HFFc6 (cell line): ENCODE measurements at regions not wholly inside any gene's neighbourhood (a gene's known extent, or its start where the extent isn't known, plus 50 kb on each side); places are given as distances from the start of the nearest gene placed in this dataset.

Source experiments
- DNase-seq: peaks from one replicate; pipeline ENCODE4 v3.0.0-alpha.2; 2018
- H3K27ac Mint-ChIP-seq: 2 replicates; pipeline ENCODE4 v1.8.0; 2020; ENCODE audit warnings: mild to moderate bottlenecking, mixed read lengths
- H3K27me3 Mint-ChIP-seq: 2 replicates; pipeline ENCODE4 v1.8.0; 2021; ENCODE audit warnings: mild to moderate bottlenecking, moderate library complexity, mixed read lengths; ENCODE audit not compliant: insufficient read depth
- H3K36me3 Mint-ChIP-seq: 2 replicates; pipeline ENCODE4 v1.8.0; 2021; ENCODE audit warnings: low read depth, mixed read lengths
- H3K4me1 Mint-ChIP-seq: 2 replicates; pipeline ENCODE4 v1.8.0; 2020; ENCODE audit warnings: low read depth, mixed read lengths
- H3K4me3 Mint-ChIP-seq: 2 replicates; pipeline ENCODE4 v1.8.0; 2020; ENCODE audit warnings: mild to moderate bottlenecking, moderate library complexity, mixed read lengths
- H3K9me3 Mint-ChIP-seq: 2 replicates; pipeline ENCODE4 v1.8.0; 2020; ENCODE audit warnings: mild to moderate bottlenecking, mixed read lengths
- TF ChIP-seq, protein P1 (sequence below): fragments of 200-600 bp; sonication (generic); IDR thresholded peaks from 2 replicates; pipeline ENCODE4 v1.5.0; 2021; ENCODE audit warnings: antibody characterized with exemption, mild to moderate bottlenecking

DNA sequence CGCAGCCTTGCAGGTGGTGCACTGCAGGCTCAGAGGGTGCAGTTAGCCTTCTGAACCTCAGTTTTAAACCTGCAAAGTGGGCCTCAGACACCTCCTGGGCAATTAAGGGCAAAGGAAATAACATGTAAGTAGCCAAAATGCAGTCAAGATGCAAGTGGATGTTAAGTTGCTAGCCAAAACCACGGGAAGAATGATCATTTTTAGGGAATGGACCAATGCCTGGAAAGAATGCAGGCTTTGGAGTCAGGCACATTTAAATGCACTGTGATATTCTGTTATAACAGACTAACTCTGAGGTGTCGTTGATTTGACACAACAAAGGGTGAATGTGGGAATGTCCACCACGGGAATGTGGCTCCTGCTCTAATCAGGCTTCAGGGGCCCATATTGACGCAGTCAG lies 57.9 kb upstream of the PTGFRN start:
- TF ChIP-seq, protein P1, sequence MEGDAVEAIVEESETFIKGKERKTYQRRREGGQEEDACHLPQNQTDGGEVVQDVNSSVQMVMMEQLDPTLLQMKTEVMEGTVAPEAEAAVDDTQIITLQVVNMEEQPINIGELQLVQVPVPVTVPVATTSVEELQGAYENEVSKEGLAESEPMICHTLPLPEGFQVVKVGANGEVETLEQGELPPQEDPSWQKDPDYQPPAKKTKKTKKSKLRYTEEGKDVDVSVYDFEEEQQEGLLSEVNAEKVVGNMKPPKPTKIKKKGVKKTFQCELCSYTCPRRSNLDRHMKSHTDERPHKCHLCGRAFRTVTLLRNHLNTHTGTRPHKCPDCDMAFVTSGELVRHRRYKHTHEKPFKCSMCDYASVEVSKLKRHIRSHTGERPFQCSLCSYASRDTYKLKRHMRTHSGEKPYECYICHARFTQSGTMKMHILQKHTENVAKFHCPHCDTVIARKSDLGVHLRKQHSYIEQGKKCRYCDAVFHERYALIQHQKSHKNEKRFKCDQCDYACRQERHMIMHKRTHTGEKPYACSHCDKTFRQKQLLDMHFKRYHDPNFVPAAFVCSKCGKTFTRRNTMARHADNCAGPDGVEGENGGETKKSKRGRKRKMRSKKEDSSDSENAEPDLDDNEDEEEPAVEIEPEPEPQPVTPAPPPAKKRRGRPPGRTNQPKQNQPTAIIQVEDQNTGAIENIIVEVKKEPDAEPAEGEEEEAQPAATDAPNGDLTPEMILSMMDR = no peak
- H3K27ac Mint-ChIP-seq = no peak overlapping the region
- no peak for DNase-seq
- 0 out of 2 replicates have a peak, but pooled peaks cover 4% of the 10 kb centered on the region for H3K36me3 Mint-ChIP-seq
- peaks cover 86% of the 10 kb centered on the region for H3K4me1 Mint-ChIP-seq
- H3K4me3 Mint-ChIP-seq = no peak overlapping the region
- 0 out of 2 replicates have a peak, but pooled peaks cover 3% of the 10 kb centered on the region for H3K27me3 Mint-ChIP-seq
- H3K9me3 Mint-ChIP-seq = no peaks in the 10 kb centered on the region

GRCh38 chr1:116852367-116852766 lies 57.3 kb upstream of the PTGFRN start:
- H3K27ac Mint-ChIP-seq = no peak overlapping the region
- H3K27me3 Mint-ChIP-seq = 0 out of 2 replicates have a peak, but pooled peaks cover 3% of the 10 kb centered on the region
- no peak overlapping the region for H3K4me3 Mint-ChIP-seq
- TF ChIP-seq, protein P1 = no peak
- 0 out of 2 replicates have a peak, but pooled peaks cover 4% of the 10 kb centered on the region for H3K36me3 Mint-ChIP-seq
- DNase-seq = no peak
- no peaks in the 10 kb centered on the region for H3K9me3 Mint-ChIP-seq
- H3K4me1 Mint-ChIP-seq = peaks cover 85% of the 10 kb centered on the region

GRCh38 chr1:116852910-116853309 lies 56.8 kb upstream of the PTGFRN start:
- Mint-ChIP-seq H3K4me1 (peaks cover 80% of the 10 kb centered on the region), H3K27ac (no peak overlapping the region; the same call in 1 of the 2 replicates), H3K4me3 (no peak overlapping the region), H3K9me3 (no peaks in the 10 kb centered on the region), H3K27me3 (0 out of 2 replicates have a peak, but pooled peaks cover 3% of the 10 kb centered on the region), H3K36me3 (0 out of 2 replicates have a peak, but pooled peaks cover 4% of the 10 kb centered on the region)
- DNase-seq = peak; percentile 34
- TF ChIP-seq, protein P1 = no peak

- no peaks in the 10 kb centered on the region for H3K9me3 Mint-ChIP-seq
- TF ChIP-seq, protein P1 = no peak
- DNase-seq = peak; percentile 75
- 0 out of 2 replicates have a peak, but pooled peaks cover 3% of the 10 kb centered on the region for H3K27me3 Mint-ChIP-seq
- peaks cover 71% of the 10 kb centered on the region for H3K4me1 Mint-ChIP-seq
- H3K27ac Mint-ChIP-seq = peak overlapping the region; percentile 60
- H3K4me3 Mint-ChIP-seq = peak overlapping the region; percentile 78
- H3K36me3 Mint-ChIP-seq = 0 out of 2 replicates have a peak, but pooled peaks cover 4% of the 10 kb centered on the region
Observed at GRCh38 chr1:116853680-116854402, 55.9 kb upstream of the PTGFRN start.

DNA sequence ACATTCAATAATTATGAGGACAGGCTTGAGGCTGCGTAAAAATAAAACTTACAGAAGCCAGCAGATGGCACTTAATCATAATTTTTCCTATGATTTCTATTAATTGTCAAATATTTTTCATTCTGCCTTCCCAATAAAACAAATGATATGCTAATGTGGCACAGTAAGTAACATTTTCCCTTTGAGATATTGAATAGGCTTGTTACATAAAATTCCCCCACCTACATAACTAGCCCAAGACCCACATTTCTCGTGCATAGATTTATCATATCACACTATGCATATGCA lies 55.4 kb upstream of the PTGFRN start:
- Mint-ChIP-seq H3K27ac (no peak overlapping the region), H3K36me3 (0 out of 2 replicates have a peak, but pooled peaks cover 4% of the 10 kb centered on the region), H3K4me3 (peak overlapping the region; percentile 78; the same call in 1 of the 2 replicates), H3K27me3 (0 out of 2 replicates have a peak, but pooled peaks cover 3% of the 10 kb centered on the region), H3K4me1 (peaks cover 66% of the 10 kb centered on the region), H3K9me3 (no peaks in the 10 kb centered on the region)
- DNase-seq = no peak
- TF ChIP-seq, protein P1 = peak; percentile 14; the same call in 1 of the 2 replicates
